ENCODE measurements at regions not wholly inside any gene's neighbourhood (a gene's known extent, or its start where the extent isn't known, plus 50 kb on each side); places are given as distances from the start of the nearest gene placed in this dataset.

DNA sequence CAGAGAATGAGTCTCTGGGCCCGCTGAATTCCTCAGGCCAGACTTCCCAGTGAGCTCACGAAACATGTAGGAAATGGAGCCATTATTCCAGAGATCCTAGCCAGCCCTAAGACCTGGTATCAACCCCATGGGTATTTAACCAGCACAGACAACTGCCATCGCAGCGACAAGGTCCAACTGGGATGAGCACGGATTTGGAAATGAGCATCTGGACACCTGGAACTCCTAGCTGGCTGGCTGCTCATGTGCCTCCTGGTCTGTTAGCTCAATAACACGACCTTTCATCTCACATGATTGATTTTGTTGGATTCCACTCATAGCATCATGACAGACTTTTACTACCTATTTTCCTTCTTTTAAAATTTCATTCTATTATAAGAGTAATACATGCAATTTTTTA is 51.0 kb downstream of the POU3F3 start:
- no peaks in the 10 kb centered on the region for H3K9me3 Mint-ChIP-seq
- CTCF ChIA-PET = interaction anchor here (0.6 kb wide), 1 partner anchor 210 kb away, joined by 3 read pairs; no protein-coding TSS in a partner anchor
- H3K36me3 Mint-ChIP-seq (ENCODE audit: low read depth) = no peaks in the 10 kb centered on the region
- peaks cover 9% of the 10 kb centered on the region for H3K27me3 Mint-ChIP-seq (ENCODE audit: low read depth)
- no peak for DNase-seq
- intact Hi-C loops (cut with micrococcal nuclease) = no loop called here
- no peak overlapping the region for H3K27ac Mint-ChIP-seq
- no peaks in the 10 kb centered on the region for H3K4me1 Mint-ChIP-seq (ENCODE audit: low read depth)
- H3K4me3 Mint-ChIP-seq = no peak overlapping the region

DNA sequence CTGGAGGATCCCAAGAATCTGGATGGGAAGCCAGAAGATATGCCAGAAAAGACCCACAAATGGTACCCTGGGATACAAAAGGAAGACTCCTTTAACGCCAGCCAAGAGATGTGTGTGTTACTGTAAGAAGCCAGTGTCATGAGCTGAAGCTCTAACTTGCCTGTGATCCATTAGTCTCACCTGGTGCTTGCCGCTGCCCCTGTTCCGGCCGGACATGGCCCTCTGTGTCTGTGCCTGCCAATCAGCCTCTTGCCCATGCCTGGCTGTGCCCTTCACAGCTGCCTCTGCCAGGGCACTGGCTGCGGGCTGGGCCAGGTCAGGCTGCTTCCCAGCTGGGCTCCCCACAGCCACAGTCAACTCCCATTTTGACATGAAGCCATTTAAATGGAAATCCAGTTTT is 55.4 kb downstream of the POU3F3 start:
- intact Hi-C loops (cut with micrococcal nuclease) = no loop called here
- no peak overlapping the region for H3K27ac Mint-ChIP-seq
- no peak for DNase-seq
- H3K4me3 Mint-ChIP-seq = no peak overlapping the region
- no peaks in the 10 kb centered on the region for H3K9me3 Mint-ChIP-seq
- CTCF ChIA-PET = no interaction called here
- peaks cover 5% of the 10 kb centered on the region for H3K27me3 Mint-ChIP-seq (ENCODE audit: low read depth)
- no peaks in the 10 kb centered on the region for H3K36me3 Mint-ChIP-seq (ENCODE audit: low read depth)
- H3K4me1 Mint-ChIP-seq (ENCODE audit: low read depth) = no peaks in the 10 kb centered on the region

DNA sequence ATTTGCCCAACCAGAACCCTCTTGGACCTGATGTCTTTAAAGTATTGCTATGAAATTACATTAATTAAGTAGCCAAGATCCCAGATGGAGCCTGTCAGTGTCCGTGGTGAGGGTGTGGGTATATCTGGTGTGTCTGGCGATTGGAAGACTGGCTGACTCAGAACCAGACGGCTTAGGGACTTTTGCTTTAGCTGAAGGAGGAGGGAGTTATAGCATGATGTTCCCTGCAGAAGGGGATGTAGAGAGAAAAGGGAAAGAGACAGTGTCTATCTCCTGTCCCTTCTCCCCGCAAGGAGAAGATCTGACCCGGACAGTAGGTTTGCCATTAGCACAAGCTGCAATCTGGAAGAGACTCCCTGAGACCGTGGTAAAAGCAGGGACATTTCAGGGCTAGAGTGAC is 60.6 kb downstream of the POU3F3 start:
- no peaks in the 10 kb centered on the region for H3K36me3 Mint-ChIP-seq (ENCODE audit: low read depth)
- no peak for DNase-seq
- no peaks in the 10 kb centered on the region for H3K4me1 Mint-ChIP-seq (ENCODE audit: low read depth)
- no peak overlapping the region for H3K4me3 Mint-ChIP-seq
- intact Hi-C loops (cut with micrococcal nuclease) = no loop called here
- CTCF ChIA-PET = interaction anchor here (1.0 kb wide), 1 partner anchor 31 kb away, joined by 3 read pairs; no protein-coding TSS in a partner anchor
- no peak overlapping the region for H3K27ac Mint-ChIP-seq
- no peaks in the 10 kb centered on the region for H3K27me3 Mint-ChIP-seq (ENCODE audit: low read depth)
- no peaks in the 10 kb centered on the region for H3K9me3 Mint-ChIP-seq

DNA sequence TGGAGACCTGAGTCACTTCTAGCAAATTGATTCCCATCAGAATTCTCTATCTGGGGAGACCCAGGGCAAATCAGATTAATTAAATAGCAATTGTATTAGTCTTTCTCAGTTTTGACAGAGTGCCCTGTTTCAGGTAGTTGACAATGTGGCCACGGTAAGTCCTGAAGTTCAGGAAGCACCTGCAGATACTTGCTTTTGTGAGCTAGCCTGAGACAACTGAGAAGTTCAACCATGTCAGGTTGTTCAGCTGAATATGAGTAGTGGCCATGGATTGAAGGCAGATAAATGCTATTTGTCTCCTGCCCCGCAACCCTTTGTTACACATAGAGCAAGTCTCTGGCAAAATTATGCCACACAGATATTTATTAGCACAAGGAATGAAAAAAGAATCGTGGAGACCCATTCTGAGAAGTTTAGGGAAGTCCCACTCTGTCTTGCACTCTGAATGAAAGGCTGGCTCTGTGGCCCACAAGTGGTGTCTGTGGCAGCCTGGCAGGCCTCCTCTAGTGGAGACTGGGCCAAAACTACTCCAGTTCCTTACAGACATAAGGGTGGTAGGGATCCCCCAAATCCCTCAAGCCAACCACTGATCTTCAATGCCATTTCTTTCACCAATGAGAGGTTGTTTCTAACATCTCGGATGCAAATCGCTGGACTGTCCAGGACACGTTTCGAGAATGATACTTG is 61.3 kb downstream of the POU3F3 start:
- intact Hi-C loops (cut with micrococcal nuclease) = no loop called here
- no peak for DNase-seq
- CTCF ChIA-PET = no interaction called here

DNA sequence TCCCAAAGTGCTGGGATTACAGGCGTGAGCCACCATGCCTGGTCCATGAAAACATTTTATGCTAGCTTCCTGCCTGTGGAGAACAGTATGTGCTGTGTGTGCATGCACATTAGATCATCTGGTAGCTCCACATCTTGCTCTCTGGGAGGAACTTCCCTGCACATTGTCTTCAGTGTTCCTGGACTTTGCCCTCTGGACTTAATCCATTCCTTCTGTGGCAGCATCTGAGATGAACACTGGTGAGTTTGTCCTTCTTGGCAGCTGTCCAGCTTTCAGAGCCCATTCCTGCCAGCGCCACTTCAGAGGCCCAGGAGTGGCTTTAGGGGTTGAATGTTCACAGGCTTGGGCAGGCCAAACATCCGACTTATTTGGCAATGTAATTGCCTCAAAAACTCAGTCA is 65.2 kb downstream of the POU3F3 start:
- H3K4me3 Mint-ChIP-seq = no peak overlapping the region
- no peak for DNase-seq
- CTCF ChIA-PET = no interaction called here
- H3K36me3 Mint-ChIP-seq (ENCODE audit: low read depth) = peaks cover 2% of the 10 kb centered on the region
- H3K27ac Mint-ChIP-seq = no peak overlapping the region
- H3K4me1 Mint-ChIP-seq (ENCODE audit: low read depth) = no peaks in the 10 kb centered on the region
- intact Hi-C loops (cut with micrococcal nuclease) = no loop called here
- peaks cover 6% of the 10 kb centered on the region for H3K9me3 Mint-ChIP-seq
- H3K27me3 Mint-ChIP-seq (ENCODE audit: low read depth) = no peaks in the 10 kb centered on the region

More for the DNA sequence above, 61.3 kb downstream of the POU3F3 start:
- Mint-ChIP-seq H3K27ac (no peak overlapping the region), H3K9me3 (no peaks in the 10 kb centered on the region), H3K36me3 (ENCODE audit: low read depth) (no peaks in the 10 kb centered on the region), H3K4me1 (ENCODE audit: low read depth) (no peaks in the 10 kb centered on the region), H3K27me3 (ENCODE audit: low read depth) (no peaks in the 10 kb centered on the region), H3K4me3 (no peak overlapping the region)

DNA sequence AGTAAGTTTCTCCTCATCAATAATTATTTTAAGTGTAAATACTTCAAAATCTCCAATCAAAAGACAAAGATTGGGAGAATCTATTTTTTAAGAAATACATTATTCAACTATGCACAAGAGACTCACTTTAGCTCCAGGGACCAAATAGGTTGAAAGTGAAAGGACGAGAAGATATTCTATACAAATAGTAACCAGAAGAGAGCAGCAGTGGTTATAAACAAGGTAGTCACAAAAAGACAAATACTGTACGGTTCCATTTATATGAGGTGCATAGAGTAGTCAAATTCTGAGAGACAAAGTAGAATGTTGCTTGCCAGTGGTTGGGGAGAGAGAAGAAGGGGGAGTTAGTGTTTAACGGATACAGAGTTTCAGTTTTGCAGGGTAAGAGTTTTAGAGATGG is 69.8 kb downstream of the POU3F3 start:
- intact Hi-C loops (cut with micrococcal nuclease) = no loop called here
- H3K27ac Mint-ChIP-seq = no peak overlapping the region
- H3K36me3 Mint-ChIP-seq (ENCODE audit: low read depth) = peaks cover 2% of the 10 kb centered on the region
- peaks cover 6% of the 10 kb centered on the region for H3K9me3 Mint-ChIP-seq
- H3K4me3 Mint-ChIP-seq = no peak overlapping the region
- CTCF ChIA-PET = interaction anchor here (1.0 kb wide), 1 partner anchor 10 kb away, joined by 3 read pairs; no protein-coding TSS in a partner anchor
- H3K4me1 Mint-ChIP-seq (ENCODE audit: low read depth) = no peaks in the 10 kb centered on the region
- no peak for DNase-seq
- peaks cover 2% of the 10 kb centered on the region for H3K27me3 Mint-ChIP-seq (ENCODE audit: low read depth)

DNA sequence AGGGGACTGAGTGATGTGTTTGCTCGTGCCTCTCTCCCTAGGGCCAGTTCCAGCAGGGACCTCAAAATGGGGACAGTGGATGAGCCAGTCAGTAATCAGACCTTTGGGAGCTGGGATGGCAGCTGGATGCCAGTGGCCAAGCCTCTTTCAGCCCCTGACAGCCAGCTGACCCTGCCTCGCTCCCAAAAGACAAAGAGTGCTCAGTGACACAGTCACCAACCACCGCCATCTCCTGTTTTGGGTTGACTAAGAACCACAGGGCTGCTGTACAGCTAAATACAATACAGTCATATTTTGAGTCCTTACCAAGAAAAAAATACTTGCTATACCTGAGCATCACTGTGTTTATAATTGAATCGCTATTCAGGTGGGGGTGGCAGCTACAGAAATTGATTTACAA is 75.7 kb downstream of the POU3F3 start:
- intact Hi-C loops (cut with micrococcal nuclease) = no loop called here
- no peak for DNase-seq
- Mint-ChIP-seq H3K4me3 (no peak overlapping the region), H3K4me1 (ENCODE audit: low read depth) (no peaks in the 10 kb centered on the region), H3K36me3 (ENCODE audit: low read depth) (no peaks in the 10 kb centered on the region), H3K9me3 (no peaks in the 10 kb centered on the region), H3K27ac (no peak overlapping the region), H3K27me3 (ENCODE audit: low read depth) (peaks cover 10% of the 10 kb centered on the region)
- CTCF ChIA-PET = no interaction called here

DNA sequence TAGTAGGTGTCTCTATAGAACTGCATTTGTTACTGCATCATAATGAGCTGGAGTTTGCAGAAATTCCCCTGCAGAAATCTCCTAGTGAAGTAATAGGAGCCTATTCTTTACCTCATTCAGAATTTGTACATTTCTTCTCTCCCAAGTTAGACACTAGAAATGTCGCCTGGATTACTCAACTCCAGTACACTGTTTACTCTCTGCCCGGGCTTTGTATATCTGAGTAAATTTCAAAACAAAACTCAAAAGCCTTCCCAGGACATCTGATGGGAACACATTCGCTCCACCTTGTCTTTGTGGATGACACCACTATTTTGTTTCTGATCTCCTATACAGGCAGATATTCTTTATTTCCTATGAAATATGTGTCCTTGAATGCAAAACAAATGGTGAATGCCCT is 76.8 kb downstream of the POU3F3 start:
- H3K27me3 Mint-ChIP-seq (ENCODE audit: low read depth) = peaks cover 10% of the 10 kb centered on the region
- no peaks in the 10 kb centered on the region for H3K4me1 Mint-ChIP-seq (ENCODE audit: low read depth)
- no peak overlapping the region for H3K4me3 Mint-ChIP-seq
- H3K27ac Mint-ChIP-seq = no peak overlapping the region
- CTCF ChIA-PET = no interaction called here
- H3K9me3 Mint-ChIP-seq = no peaks in the 10 kb centered on the region
- H3K36me3 Mint-ChIP-seq (ENCODE audit: low read depth) = no peaks in the 10 kb centered on the region
- DNase-seq = no peak
- intact Hi-C loops (cut with micrococcal nuclease) = no loop called here

DNA sequence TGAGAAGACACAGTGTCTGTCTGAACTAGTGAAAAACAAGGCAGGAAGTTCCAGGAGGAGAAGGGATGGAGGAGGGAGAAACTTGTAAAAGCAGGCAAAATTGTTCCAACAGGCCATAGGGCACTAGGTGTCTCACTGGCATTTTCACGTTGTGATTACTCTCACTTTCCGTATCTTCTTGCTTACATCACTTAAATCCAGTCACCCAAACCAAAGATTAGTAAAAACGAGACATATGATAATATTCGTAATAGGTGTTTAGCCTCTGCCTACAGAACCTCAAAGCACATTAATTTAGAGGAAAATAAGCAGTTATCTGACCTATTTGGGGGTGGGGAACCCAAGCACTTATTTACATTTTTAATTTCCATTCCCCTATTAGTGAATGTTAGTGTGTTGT is 78.3 kb downstream of the POU3F3 start:
- Mint-ChIP-seq H3K9me3 (no peaks in the 10 kb centered on the region), H3K27me3 (ENCODE audit: low read depth) (peaks cover 8% of the 10 kb centered on the region), H3K36me3 (ENCODE audit: low read depth) (no peaks in the 10 kb centered on the region), H3K27ac (no peak overlapping the region), H3K4me3 (no peak overlapping the region), H3K4me1 (ENCODE audit: low read depth) (no peaks in the 10 kb centered on the region)
- no peak for DNase-seq
- CTCF ChIA-PET = no interaction called here
- intact Hi-C loops (cut with micrococcal nuclease) = no loop called here

DNA sequence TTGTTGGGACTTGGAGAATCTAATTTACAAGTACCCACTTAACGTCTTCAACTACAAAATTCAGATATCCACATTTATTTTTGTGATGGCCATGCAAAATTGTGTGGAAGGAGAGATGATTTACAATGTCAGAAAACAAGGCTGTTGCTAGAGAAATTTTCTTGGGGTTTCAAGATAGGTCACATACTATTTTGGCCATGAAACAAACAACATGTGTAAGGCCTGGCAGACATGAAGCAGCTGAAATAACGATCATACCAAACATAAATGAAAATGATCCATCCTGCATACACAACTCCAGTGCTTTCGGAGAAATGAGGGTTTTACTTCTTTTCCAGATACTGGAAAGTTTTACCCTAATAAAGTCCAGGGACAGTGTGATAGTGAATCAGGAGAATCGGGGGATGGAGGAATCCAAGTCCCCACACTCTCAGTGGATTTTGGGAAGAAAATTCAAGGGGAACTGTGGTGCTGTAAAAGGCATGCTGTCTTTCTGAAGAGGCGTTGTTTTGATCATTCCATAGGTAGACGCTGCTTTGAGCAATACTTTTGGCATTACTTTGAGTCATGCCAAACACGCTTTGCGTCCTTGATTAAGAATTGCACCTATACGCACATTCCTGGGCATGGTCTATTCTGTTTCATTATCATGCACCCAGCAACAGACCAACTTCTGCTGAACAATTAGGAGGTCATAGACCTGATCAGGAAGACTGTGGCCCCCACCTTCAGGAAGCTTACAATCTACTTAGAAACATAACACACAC is 79.4 kb downstream of the POU3F3 start:
- intact Hi-C loops (cut with micrococcal nuclease) = no loop called here
- H3K9me3 Mint-ChIP-seq = no peaks in the 10 kb centered on the region
- DNase-seq = no peak
- CTCF ChIA-PET = interaction anchor here (0.6 kb wide), 1 partner anchor 313 kb away, joined by 3 read pairs; no protein-coding TSS in a partner anchor
- no peak overlapping the region for H3K4me3 Mint-ChIP-seq
- no peak overlapping the region for H3K27ac Mint-ChIP-seq
- peaks cover 8% of the 10 kb centered on the region for H3K27me3 Mint-ChIP-seq (ENCODE audit: low read depth)
- peaks cover 3% of the 10 kb centered on the region for H3K4me1 Mint-ChIP-seq (ENCODE audit: low read depth)
- no peaks in the 10 kb centered on the region for H3K36me3 Mint-ChIP-seq (ENCODE audit: low read depth)

DNA sequence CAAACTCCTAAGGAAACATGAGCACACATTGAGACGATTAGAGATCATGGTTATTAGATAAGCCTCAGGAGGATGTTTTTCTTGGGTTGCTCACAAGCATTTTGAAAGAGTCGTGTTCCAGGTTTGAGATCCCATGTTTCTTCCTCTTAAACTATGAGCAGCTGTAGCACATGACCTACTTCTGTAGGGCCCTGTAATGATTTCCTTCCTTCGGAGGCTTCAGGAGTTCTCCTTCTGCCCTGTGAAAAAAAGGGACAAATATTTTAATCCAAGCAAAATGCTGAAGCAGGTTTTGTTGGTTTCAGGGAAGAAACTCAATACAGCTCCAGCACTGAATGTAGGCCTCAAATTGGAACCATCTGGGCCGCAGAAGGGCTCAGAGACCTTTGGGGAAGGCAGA is 82.6 kb downstream of the POU3F3 start:
- no peaks in the 10 kb centered on the region for H3K9me3 Mint-ChIP-seq
- H3K27me3 Mint-ChIP-seq (ENCODE audit: low read depth) = peaks cover 2% of the 10 kb centered on the region
- no peaks in the 10 kb centered on the region for H3K36me3 Mint-ChIP-seq (ENCODE audit: low read depth)
- H3K4me1 Mint-ChIP-seq (ENCODE audit: low read depth) = peaks cover 5% of the 10 kb centered on the region
- H3K4me3 Mint-ChIP-seq = no peak overlapping the region
- intact Hi-C loops (cut with micrococcal nuclease) = no loop called here
- DNase-seq = no peak
- CTCF ChIA-PET = interaction anchor here (1.1 kb wide), 1 partner anchor 9 kb away, joined by 3 read pairs; no protein-coding TSS in a partner anchor
- no peak overlapping the region for H3K27ac Mint-ChIP-seq

DNA sequence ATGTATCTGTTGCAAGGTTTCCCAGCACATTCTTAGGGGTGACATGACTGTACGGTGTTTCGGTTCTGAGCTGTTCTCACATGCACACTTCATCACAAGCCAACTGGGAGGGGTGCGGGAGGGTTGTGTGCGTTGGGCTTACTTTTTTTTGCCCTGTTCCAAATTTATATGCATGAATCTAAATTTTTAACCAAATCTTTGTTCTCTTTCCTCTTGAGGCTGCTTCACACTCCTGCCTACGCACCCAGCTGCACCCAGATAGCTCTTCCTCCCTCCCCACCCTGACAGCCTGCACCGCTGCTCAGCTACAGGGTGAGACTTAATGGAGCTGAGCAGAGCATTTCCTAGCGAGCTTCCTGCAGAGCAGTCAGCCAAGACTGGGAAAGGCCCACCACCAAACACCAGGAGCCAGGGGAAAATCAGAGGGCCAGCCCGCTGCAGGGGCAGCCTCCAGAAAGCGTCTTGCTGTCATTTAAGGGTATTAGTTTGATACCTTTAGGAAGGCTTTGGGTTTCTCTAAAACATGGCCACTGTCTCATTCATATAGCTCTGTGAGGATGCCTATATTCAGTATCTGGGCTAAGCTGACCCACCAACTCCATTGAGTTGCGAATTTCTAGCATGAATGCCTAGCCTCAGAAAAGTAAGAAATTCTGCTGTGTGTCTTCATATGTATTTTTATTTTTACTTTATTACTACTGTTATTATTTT is 84.5 kb downstream of the POU3F3 start:
- CTCF ChIA-PET = interaction anchor here (0.6 kb wide), 1 partner anchor 15 kb away, joined by 3 read pairs; no protein-coding TSS in a partner anchor
- DNase-seq = peak; percentile 61
- Mint-ChIP-seq H3K36me3 (ENCODE audit: low read depth) (no peaks in the 10 kb centered on the region), H3K4me1 (ENCODE audit: low read depth) (peaks cover 5% of the 10 kb centered on the region), H3K27me3 (ENCODE audit: low read depth) (no peaks in the 10 kb centered on the region), H3K9me3 (no peaks in the 10 kb centered on the region), H3K4me3 (no peak overlapping the region), H3K27ac (no peak overlapping the region)
- intact Hi-C loops (cut with micrococcal nuclease) = no loop called here
